Thyroid gland (tissue), 4 donors: ENCODE measurements at regions not wholly inside any gene's neighbourhood (a gene's known extent, or its start where the extent isn't known, plus 50 kb on each side); places are given as distances from the start of the nearest gene placed in this dataset.

Experiments used
- DNase-seq, 2 donors: peaks; one replicate each; pipeline ENCODE4 v3.0.0-alpha.2; 2019
- H3K27ac ChIP-seq, 3 donors: fragments of 200-600 bp; sonication (generic); 1 replicate in 2 of 3; 2 replicates in 1 of 3; pipeline ENCODE4 v1.5.1; 2016 to 2019; ENCODE audit warnings: mild to moderate bottlenecking in 1 of 3, moderate library complexity in 1 of 3
- H3K27me3 ChIP-seq: fragments of 200-600 bp; sonication (generic); one replicate; pipeline ENCODE4 v1.5.1; 2019
- H3K36me3 ChIP-seq, 2 donors: fragments of 200-600 bp; sonication (generic); one replicate each; pipeline ENCODE4 v1.5.1; 2016 to 2019
- H3K4me1 ChIP-seq, 2 donors: fragments of 200-600 bp; sonication (generic); one replicate each; pipeline ENCODE4 v1.5.1; 2017 to 2019
- H3K4me3 ChIP-seq, 3 donors: fragments of 200-600 bp; sonication (generic); replicated peaks in 1 of 3; 1 replicate in 2 of 3; 2 replicates in 1 of 3; pipeline ENCODE4 v1.5.1; 2016; ENCODE audit warnings: mild to moderate bottlenecking in 1 of 3
- H3K9me3 ChIP-seq: fragments of 200-600 bp; sonication (generic); one replicate; pipeline ENCODE4 v1.5.1; 2017
- CTCF ChIP-seq, 6 experiments: fragments of 200-600 bp in 3 of 6; fragments of 450-650 bp in 3 of 6; sonication (generic) in 3 of 6; IDR thresholded peaks; one replicate each; pipeline ENCODE4 v1.5.1; 2016 to 2019; ENCODE audit warnings: antibody characterized with exemption in 6 of 6, mild to moderate bottlenecking in 2 of 6, inconsistent platforms in 1 of 6, moderate library complexity in 1 of 6
- POLR2A ChIP-seq, 2 donors: fragments of 450-650 bp; IDR thresholded peaks; one replicate each; pipeline ENCODE4 v1.6.1; 2017; ENCODE audit warnings: antibody characterized with exemption in 2 of 2, mild to moderate bottlenecking in 2 of 2, moderate library complexity in 1 of 2
- WGBS, 2 donors: methylation state at CpG; one replicate each; pipeline ENCODE4 v1.1.5; 2017; 5-methylcytosine and 5-hydroxymethylcytosine counted together
- intact Hi-C: fragments of 100-400 bp; cut with DNase I; formaldehyde crosslinking; loops from one replicate; pipeline ENCODE4 v1.15.1; 2023

GRCh38 chr7:121545418-121545817 lies 149.3 kb upstream of the FAM3C start:
- 75 to 91% methylated on average over 2 of the region's 2 CpGs for WGBS, 2 donors
- no peak overlapping the region for H3K27ac ChIP-seq
- DNase-seq, result no peak

GRCh38 chr7:121544726-121545125 lies 148.6 kb upstream of the FAM3C start:
- intact Hi-C loops, result no loop called here

More at GRCh38 chr7:121545418-121545817, 149.3 kb upstream of the FAM3C start:
- intact Hi-C loops, result no loop called here
- TF ChIP-seq CTCF (IDR thresholded peaks at IDR 0.05), result no peak
- no peak for TF ChIP-seq POLR2A (IDR thresholded peaks at IDR 0.05)
- Histone ChIP-seq H3K36me3 (no peaks in the 10 kb centered on the region), H3K4me3 (no peak overlapping the region), H3K4me1 (no peaks in the 10 kb centered on the region), H3K27me3 (no peaks in the 10 kb centered on the region), H3K9me3 (no peaks in the 10 kb centered on the region)

GRCh38 chr7:121544238-121544637 lies 148.1 kb upstream of the FAM3C start:
- Histone ChIP-seq H3K27me3 (no peaks in the 10 kb centered on the region), H3K4me3 (no peak overlapping the region), H3K27ac (no peak overlapping the region), H3K36me3 (no peaks in the 10 kb centered on the region), H3K4me1 (no peaks in the 10 kb centered on the region), H3K9me3 (no peaks in the 10 kb centered on the region)
- intact Hi-C loops, result no loop called here
- no peak for DNase-seq
- TF ChIP-seq CTCF (IDR thresholded peaks at IDR 0.05) (no peak), POLR2A (IDR thresholded peaks at IDR 0.05) (no peak)
- WGBS, 2 donors, result 91 to 93% methylated on average over 1 of the region's 1 CpG

More at GRCh38 chr7:121544726-121545125, 148.6 kb upstream of the FAM3C start:
- Histone ChIP-seq H3K4me3 (no peak overlapping the region), H3K4me1 (no peaks in the 10 kb centered on the region), H3K9me3 (no peaks in the 10 kb centered on the region), H3K27me3 (no peaks in the 10 kb centered on the region), H3K27ac (no peak overlapping the region), H3K36me3 (no peaks in the 10 kb centered on the region)
- no peak for DNase-seq
- WGBS, 2 donors, result 70 to 77% methylated on average over 2 of the region's 2 CpGs
- TF ChIP-seq POLR2A (IDR thresholded peaks at IDR 0.05) (no peak), CTCF (IDR thresholded peaks at IDR 0.05) (no peak)

GRCh38 chr7:121541457-121541856 lies 145.3 kb upstream of the FAM3C start:
- intact Hi-C loops, result no loop called here

GRCh38 chr7:121540138-121540537 lies 144.0 kb upstream of the FAM3C start:
- Histone ChIP-seq H3K4me1 (no peaks in the 10 kb centered on the region), H3K27me3 (no peaks in the 10 kb centered on the region), H3K27ac (no peak overlapping the region), H3K4me3 (no peak overlapping the region), H3K36me3 (no peaks in the 10 kb centered on the region), H3K9me3 (no peaks in the 10 kb centered on the region)
- 95 to 97% methylated on average over 1 of the region's 1 CpG for WGBS, 2 donors
- intact Hi-C loops, result no loop called here
- no peak for DNase-seq
- no peak for TF ChIP-seq CTCF (IDR thresholded peaks at IDR 0.05)

More at GRCh38 chr7:121541457-121541856, 145.3 kb upstream of the FAM3C start:
- no peak overlapping the region for H3K4me3 ChIP-seq
- H3K9me3 ChIP-seq, result no peaks in the 10 kb centered on the region
- TF ChIP-seq CTCF (IDR thresholded peaks at IDR 0.05), result no peak
- no peak for TF ChIP-seq POLR2A (IDR thresholded peaks at IDR 0.05)
- no peaks in the 10 kb centered on the region for H3K4me1 ChIP-seq
- H3K36me3 ChIP-seq, result no peaks in the 10 kb centered on the region
- no peaks in the 10 kb centered on the region for H3K27me3 ChIP-seq
- H3K27ac ChIP-seq, result no peak overlapping the region
- 90 to 100% methylated on average over 1 of the region's 1 CpG for WGBS, 2 donors
- no peak for DNase-seq
